PFSK-1 (cell line): ENCODE measurements at regions not wholly inside any gene's neighbourhood (a gene's known extent, or its start where the extent isn't known, plus 50 kb on each side); places are given as distances from the start of the nearest gene placed in this dataset.

ENCODE experiments used
- FOXP2 ChIP-seq: optimal IDR thresholded peaks from 2 replicates; pipeline ENCODE3; 2011; ENCODE audit warnings: borderline replicate concordance, control low read depth, inconsistent platforms; ENCODE audit not compliant: insufficient read depth; ENCODE audit errors: extremely low read length, extremely low read depth
- POLR2AphosphoS5 ChIP-seq: IDR thresholded peaks from 2 replicates; pipeline ENCODE4 v1.6.1; 2012; ENCODE audit warnings: low read depth, mild to moderate bottlenecking, control low read depth, low read length, moderate library complexity
- SIN3A ChIP-seq: IDR thresholded peaks from 2 replicates; pipeline ENCODE4 v1.6.1; 2012; ENCODE audit warnings: mild to moderate bottlenecking, low read length, moderate library complexity, borderline replicate concordance; ENCODE audit not compliant: insufficient read depth
- TAF1 ChIP-seq: IDR thresholded peaks from 2 replicates; pipeline ENCODE4 v1.6.1; 2012; ENCODE audit warnings: low read length, control low read depth, borderline replicate concordance; ENCODE audit not compliant: insufficient read depth
- TF ChIP-seq, protein P1 (sequence below), 2 experiments: IDR thresholded peaks; 2 replicates each; pipeline versions ENCODE4 v1.6.1 to v1.8.0; 2011 to 2012; ENCODE audit warnings: low read depth in 2 of 2, low read length in 2 of 2, control low read depth in 1 of 2, inconsistent platforms in 1 of 2, mild to moderate bottlenecking in 1 of 2, moderate library complexity in 1 of 2; ENCODE audit not compliant: insufficient read depth in 1 of 2

GRCh38 chr5:86866036-86866435 lies 248.3 kb downstream of the COX7C start:
- no peak for TF ChIP-seq POLR2AphosphoS5
- TF ChIP-seq TAF1, result no peak
- TF ChIP-seq FOXP2, result no peak
- TF ChIP-seq, protein P1, sequence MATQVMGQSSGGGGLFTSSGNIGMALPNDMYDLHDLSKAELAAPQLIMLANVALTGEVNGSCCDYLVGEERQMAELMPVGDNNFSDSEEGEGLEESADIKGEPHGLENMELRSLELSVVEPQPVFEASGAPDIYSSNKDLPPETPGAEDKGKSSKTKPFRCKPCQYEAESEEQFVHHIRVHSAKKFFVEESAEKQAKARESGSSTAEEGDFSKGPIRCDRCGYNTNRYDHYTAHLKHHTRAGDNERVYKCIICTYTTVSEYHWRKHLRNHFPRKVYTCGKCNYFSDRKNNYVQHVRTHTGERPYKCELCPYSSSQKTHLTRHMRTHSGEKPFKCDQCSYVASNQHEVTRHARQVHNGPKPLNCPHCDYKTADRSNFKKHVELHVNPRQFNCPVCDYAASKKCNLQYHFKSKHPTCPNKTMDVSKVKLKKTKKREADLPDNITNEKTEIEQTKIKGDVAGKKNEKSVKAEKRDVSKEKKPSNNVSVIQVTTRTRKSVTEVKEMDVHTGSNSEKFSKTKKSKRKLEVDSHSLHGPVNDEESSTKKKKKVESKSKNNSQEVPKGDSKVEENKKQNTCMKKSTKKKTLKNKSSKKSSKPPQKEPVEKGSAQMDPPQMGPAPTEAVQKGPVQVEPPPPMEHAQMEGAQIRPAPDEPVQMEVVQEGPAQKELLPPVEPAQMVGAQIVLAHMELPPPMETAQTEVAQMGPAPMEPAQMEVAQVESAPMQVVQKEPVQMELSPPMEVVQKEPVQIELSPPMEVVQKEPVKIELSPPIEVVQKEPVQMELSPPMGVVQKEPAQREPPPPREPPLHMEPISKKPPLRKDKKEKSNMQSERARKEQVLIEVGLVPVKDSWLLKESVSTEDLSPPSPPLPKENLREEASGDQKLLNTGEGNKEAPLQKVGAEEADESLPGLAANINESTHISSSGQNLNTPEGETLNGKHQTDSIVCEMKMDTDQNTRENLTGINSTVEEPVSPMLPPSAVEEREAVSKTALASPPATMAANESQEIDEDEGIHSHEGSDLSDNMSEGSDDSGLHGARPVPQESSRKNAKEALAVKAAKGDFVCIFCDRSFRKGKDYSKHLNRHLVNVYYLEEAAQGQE (IDR thresholded peaks at IDR 0.05; ENCODE audit: insufficient read depth in 1 of 2, low read depth in 2 of 2, low read length in 2 of 2), result no peak
- TF ChIP-seq SIN3A, result no peak

- TF ChIP-seq POLR2AphosphoS5, result no peak
- TF ChIP-seq, protein P1 (IDR thresholded peaks at IDR 0.05; ENCODE audit: insufficient read depth in 1 of 2, low read depth in 2 of 2, low read length in 2 of 2), result no peak
- TF ChIP-seq SIN3A, result no peak
- no peak for TF ChIP-seq TAF1
- TF ChIP-seq FOXP2, result no peak
Measured at GRCh38 chr5:86869268-86869667, 251.5 kb downstream of the COX7C start.

- no peak for TF ChIP-seq FOXP2
- TF ChIP-seq TAF1, result no peak
- no peak for TF ChIP-seq SIN3A
- no peak for TF ChIP-seq POLR2AphosphoS5
Measured at GRCh38 chr5:86875539-86875938, 257.8 kb downstream of the COX7C start.

GRCh38 chr5:86878250-86878649 lies 260.5 kb downstream of the COX7C start:
- TF ChIP-seq SIN3A (no peak), POLR2AphosphoS5 (no peak), FOXP2 (no peak), TAF1 (no peak)
- TF ChIP-seq, protein P1 (IDR thresholded peaks at IDR 0.05; ENCODE audit: insufficient read depth in 1 of 2, low read depth in 2 of 2, low read length in 2 of 2), result no peak

DNA sequence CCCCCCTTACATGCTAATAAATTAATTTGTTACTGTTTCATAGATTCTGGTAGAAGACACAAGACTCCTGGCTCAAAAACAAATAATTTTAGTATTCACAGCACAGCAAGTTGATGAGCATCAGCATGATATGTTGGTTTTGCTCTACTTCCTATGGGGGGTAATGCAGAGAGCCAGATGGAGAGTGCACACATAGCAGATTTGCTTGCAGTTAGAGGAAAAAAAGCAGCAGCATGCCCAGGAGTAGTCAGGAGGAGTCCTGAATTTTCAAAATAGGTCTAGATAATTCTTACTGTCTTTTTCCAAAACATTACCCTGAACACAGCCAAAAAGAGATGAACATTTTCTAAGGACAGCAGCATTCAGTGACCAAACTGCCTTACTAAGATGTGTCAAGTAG lies 261.3 kb downstream of the COX7C start:
- no peak for TF ChIP-seq FOXP2
- TF ChIP-seq TAF1, result no peak
- no peak for TF ChIP-seq SIN3A

DNA sequence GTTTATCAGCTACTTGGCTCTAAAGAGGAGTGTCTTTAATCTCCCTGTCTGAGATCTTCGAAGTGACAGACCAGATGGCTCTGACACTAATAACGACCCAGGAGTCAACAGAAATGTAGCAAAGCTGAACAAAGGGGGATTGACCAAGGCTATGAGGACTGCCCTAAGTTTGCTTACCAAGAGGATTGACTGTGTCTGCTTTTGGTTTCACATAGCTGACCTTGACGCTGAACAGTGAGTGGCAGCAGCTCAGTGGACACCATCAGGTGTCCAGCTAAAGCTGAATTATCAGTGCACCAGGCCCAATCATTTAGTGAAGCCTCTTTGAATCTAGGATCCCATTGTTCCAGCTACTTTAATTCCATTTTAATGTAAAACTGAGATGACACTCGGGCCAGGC lies 262.6 kb downstream of the COX7C start:
- TF ChIP-seq TAF1, result no peak
- no peak for TF ChIP-seq SIN3A
- TF ChIP-seq, protein P1 (IDR thresholded peaks at IDR 0.05; ENCODE audit: insufficient read depth in 1 of 2, low read depth in 2 of 2, low read length in 2 of 2), result no peak
- no peak for TF ChIP-seq POLR2AphosphoS5
- no peak for TF ChIP-seq FOXP2
